SK-N-SH (cell line): ENCODE measurements at regions not wholly inside any gene's neighbourhood (a gene's known extent, or its start where the extent isn't known, plus 50 kb on each side); places are given as distances from the start of the nearest gene placed in this dataset.

Source experiments
- CTCF ChIA-PET: fragments of 300-600, 350-600 bp; formaldehyde crosslinking; extraction: SDS; loops from one replicate; lab custom pipeline; 2021; lab: Yijun Ruan, JAX
- POLR2A ChIA-PET: fragments of 350-600 bp; sonication (Branson Sonifier 250); formaldehyde crosslinking; extraction: SDS; loops from one replicate; lab custom pipeline; 2020; ENCODE audit warnings: antibody characterized with exemption, inconsistent platforms; lab: Yijun Ruan, JAX
- DNase-seq: peaks from one replicate; pipeline ENCODE4 v3.0.0; 2012
- H2AFZ ChIP-seq: fragments of 200-600 bp; sonication (generic); 2 replicates; pipeline ENCODE4 v1.8.1; 2016; ENCODE audit warnings: antibody characterized with exemption, mild to moderate bottlenecking, low read depth
- H3F3A ChIP-seq: fragments of 200-600 bp; sonication (generic); replicated peaks from 2 replicates; pipeline ENCODE3; 2016; ENCODE audit warnings: antibody characterized with exemption, mild to moderate bottlenecking; ENCODE audit not compliant: insufficient read depth
- H3K27ac ChIP-seq, 2 experiments: fragments of 200-500 bp in 1 of 2; fragments of 200-600 bp in 1 of 2; sonication (Bioruptor generic) in 1 of 2; sonication (generic), shearing (Covaris generic) in 1 of 2; 2 replicates each; pipeline versions ENCODE4 v1.5.1 to v1.6.1; 2014 to 2016; ENCODE audit warnings: low read depth in 2 of 2, inconsistent platforms in 1 of 2, low read length in 1 of 2, mild to moderate bottlenecking in 1 of 2, mixed read lengths in 1 of 2
- H3K27me3 ChIP-seq: fragments of 200-600 bp; sonication (generic), shearing (Covaris generic); 2 replicates; pipeline ENCODE4 v1.6.1; 2016; ENCODE audit warnings: mixed run types; ENCODE audit not compliant: insufficient read depth
- H3K36me3 ChIP-seq, 2 experiments: fragments of 200-500 bp in 1 of 2; fragments of 200-600 bp in 1 of 2; sonication (Bioruptor generic) in 1 of 2; sonication (generic) in 1 of 2; replicated peaks in 1 of 2; 2 replicates each; pipeline versions ENCODE3 to v1.5.1; 2014 to 2016; ENCODE audit warnings: low read length in 1 of 2, mild to moderate bottlenecking in 1 of 2; ENCODE audit not compliant: insufficient read depth in 2 of 2, control insufficient read depth in 1 of 2
- H3K4me1 ChIP-seq, 2 experiments: fragments of 200-500 bp in 1 of 2; fragments of 200-600 bp in 1 of 2; sonication (Bioruptor generic) in 1 of 2; sonication (generic), shearing (Covaris generic) in 1 of 2; 2 replicates each; pipeline versions ENCODE4 v1.5.1 to v1.6.1; 2014 to 2016; ENCODE audit warnings: low read depth in 1 of 2, low read length in 1 of 2, mixed run types in 1 of 2; ENCODE audit not compliant: insufficient read depth in 2 of 2, control insufficient read depth in 1 of 2
- H3K4me2 ChIP-seq: fragments of 200-600 bp; sonication (generic), shearing (Covaris generic); 2 replicates; pipeline ENCODE4 v1.6.1; 2017; ENCODE audit warnings: mixed run types
- H3K4me3 ChIP-seq, 2 experiments: fragments of 200-500 bp in 1 of 2; fragments of 200-600 bp in 1 of 2; sonication (Bioruptor generic) in 1 of 2; sonication (generic), shearing (Covaris generic) in 1 of 2; 2 replicates each; pipeline versions ENCODE4 v1.5.1 to v1.8.1; 2014 to 2016; ENCODE audit warnings: low read depth in 2 of 2, inconsistent platforms in 1 of 2, low read length in 1 of 2, mild to moderate bottlenecking in 1 of 2, mixed read lengths in 1 of 2, moderate library complexity in 1 of 2
- H3K79me2 ChIP-seq: fragments of 200-600 bp; sonication (generic); 2 replicates; pipeline ENCODE4 v1.8.1; 2017; ENCODE audit warnings: mild to moderate bottlenecking; ENCODE audit not compliant: insufficient read depth
- H3K9ac ChIP-seq: fragments of 200-600 bp; sonication (generic); 2 replicates; pipeline ENCODE4 v1.6.1; 2017; ENCODE audit warnings: mixed run types
- H3K9me2 ChIP-seq: fragments of 200-600 bp; sonication (generic); 2 replicates; pipeline ENCODE4 v1.6.1; 2017; ENCODE audit warnings: mixed run types
- H3K9me3 ChIP-seq: fragments of 200-600 bp; sonication (generic); 2 replicates; pipeline ENCODE4 v1.6.1; 2017; ENCODE audit warnings: mixed run types, mild to moderate bottlenecking, moderate library complexity
- H4K20me1 ChIP-seq: fragments of 200-600 bp; sonication (generic); 2 replicates; pipeline ENCODE4 v1.6.1; 2017; ENCODE audit warnings: mild to moderate bottlenecking, mixed run types; ENCODE audit not compliant: insufficient read depth
- FOSL2 ChIP-seq: IDR thresholded peaks from 2 replicates; pipeline ENCODE4 v1.4.0; 2012; ENCODE audit warnings: low read depth, mild to moderate bottlenecking, moderate library complexity, borderline replicate concordance
- FOXJ3 ChIP-seq: sonication (generic); formaldehyde crosslinking; IDR thresholded peaks from 2 replicates; pipeline ENCODE4 v1.5.1; 2020; ENCODE audit warnings: mild to moderate bottlenecking, missing genetic modification reagents
- GATA2 ChIP-seq: sonication (generic); formaldehyde crosslinking; IDR thresholded peaks from 2 replicates; pipeline ENCODE4 v1.5.0; 2020; ENCODE audit warnings: mild to moderate bottlenecking, missing genetic modification reagents
- IRF3 ChIP-seq: fragments of 150-350 bp; IDR thresholded peaks from 2 replicates; pipeline ENCODE4 v1.6.1; 2016; ENCODE audit warnings: mild to moderate bottlenecking, low read depth, low read length
- JUND ChIP-seq: IDR thresholded peaks from 2 replicates; pipeline ENCODE4 v1.4.0; 2012
- MAX ChIP-seq: IDR thresholded peaks from 2 replicates; pipeline ENCODE4 v1.4.0; 2012; ENCODE audit warnings: low read depth
- MEF2A ChIP-seq: IDR thresholded peaks from 2 replicates; pipeline ENCODE4 v1.4.0; 2012; ENCODE audit warnings: low read depth, borderline replicate concordance
- MXI1 ChIP-seq: IDR thresholded peaks from 2 replicates; pipeline ENCODE4 v1.6.1; 2012; ENCODE audit warnings: mild to moderate bottlenecking, low read depth, low read length, improper control_type of control experiment
- NRF1 ChIP-seq: IDR thresholded peaks from 2 replicates; pipeline ENCODE4 v1.6.1; 2012; ENCODE audit warnings: low read depth, mild to moderate bottlenecking, low read length
- RAD21 ChIP-seq: IDR thresholded peaks from 2 replicates; pipeline ENCODE4 v1.6.1; 2012; ENCODE audit warnings: mild to moderate bottlenecking, low read length
- SMC3 ChIP-seq: IDR thresholded peaks from 2 replicates; pipeline ENCODE4 v1.6.1; 2012; ENCODE audit warnings: low read depth, low read length, improper control_type of control experiment
- TCF12 ChIP-seq: IDR thresholded peaks from 2 replicates; pipeline ENCODE4 v1.4.0; 2012
- TEAD4 ChIP-seq: IDR thresholded peaks from 2 replicates; pipeline ENCODE4 v1.4.0; 2012; ENCODE audit warnings: mild to moderate bottlenecking, borderline replicate concordance; ENCODE audit not compliant: insufficient read depth
- YY1 ChIP-seq: IDR thresholded peaks from 2 replicates; pipeline ENCODE4 v1.4.0; 2012; ENCODE audit warnings: low read depth, mild to moderate bottlenecking
- WGBS: methylation state at CpG from one replicate; pipeline ENCODE4 v1.1.6; 2017; ENCODE audit warnings: low lambda C conversion rate; 5-methylcytosine and 5-hydroxymethylcytosine counted together

- TF ChIP-seq MEF2A (no peak), YY1 (no peak), MXI1 (no peak), MAX (no peak)
- TF ChIP-seq, all 33 proteins: peak for 0
These were observed 66.8 kb upstream of the BACH1 start (continued) for GRCh38 chr21:29231756-29232529.

GRCh38 chr21:29232530-29233255 is 66.0 kb upstream of the BACH1 start:
- Histone ChIP-seq H3K4me3 (no peak overlapping the region), H3K9me2 (no peaks in the 10 kb centered on the region), H3K36me3 (no peaks in the 10 kb centered on the region), H3K4me2 (0 out of 2 replicates have a peak overlapping the region, but pooled peaks have one; percentile 1), H3F3A (no peaks in the 10 kb centered on the region), H3K27ac (peak overlapping the region in 1 of 2 experiments; percentile 27; a peak in 1 of 4 replicates), H3K9ac (no peak overlapping the region), H3K9me3 (no peaks in the 10 kb centered on the region), H3K27me3 (no peaks in the 10 kb centered on the region), H3K4me1 (peaks cover 0 to 32% of the 10 kb centered on the region in 2 experiments; a peak in 3 of 4 replicates), H3K79me2 (no peaks in the 10 kb centered on the region; the same call in none of the 2 replicates), H2AFZ (0 out of 2 replicates have a peak overlapping the region, but pooled peaks have one; percentile 1), H4K20me1 (no peaks in the 10 kb centered on the region)
- DNase-seq = no peak
- CTCF ChIA-PET = no interaction called here
- POLR2A ChIA-PET = no interaction called here
- 84% methylated on average over 8 of the region's 8 CpGs for WGBS
- TF ChIP-seq JUND (peak; percentile 34; the same call in 1 of the 2 replicates), TCF12 (0 out of 2 replicates have a peak, but pooled peaks have one; percentile 17), TEAD4 (no peak), GATA2 (CRISPR knock-in tag) (no peak), FOSL2 (peak; percentile 32; the same call in 1 of the 2 replicates)

- H3K27me3 ChIP-seq = no peaks in the 10 kb centered on the region
- POLR2A ChIA-PET = no interaction called here
- 0 out of 4 replicates have a peak overlapping the region, but pooled peaks of 1 of the 2 experiments have one; percentile 27 for H3K27ac ChIP-seq
- WGBS = 51% methylated on average over 7 of the region's 7 CpGs
- TF ChIP-seq NRF1 (no peak), FOXJ3 (CRISPR knock-in tag) (no peak), MAX (no peak), SMC3 (no peak), TCF12 (no peak), FOSL2 (no peak), IRF3 (no peak), YY1 (no peak), RAD21 (peak; percentile 34; the same call in 1 of the 2 replicates)
- TF ChIP-seq, all 33 proteins: peak for 1
- Histone ChIP-seq H3K79me2 (no peaks in the 10 kb centered on the region; the same call in none of the 2 replicates), H3K9ac (no peak overlapping the region), H3K9me2 (no peaks in the 10 kb centered on the region), H4K20me1 (no peaks in the 10 kb centered on the region), H3K4me1 (peaks cover 0 to 37% of the 10 kb centered on the region in 2 experiments; a peak in 3 of 4 replicates), H3K4me2 (no peak overlapping the region), H3K36me3 (no peaks in the 10 kb centered on the region), H3K4me3 (no peak overlapping the region), H2AFZ (0 out of 2 replicates have a peak overlapping the region, but pooled peaks have one; percentile 1), H3F3A (no peaks in the 10 kb centered on the region), H3K9me3 (no peaks in the 10 kb centered on the region)
- CTCF ChIA-PET = interaction anchor here (1.0 kb wide), 1 partner anchor 9 kb away, joined by 3 read pairs; no protein-coding TSS in a partner anchor
- no peak for DNase-seq
These were observed 65.5 kb upstream of the BACH1 start for GRCh38 chr21:29233256-29233546.
